Stimulated activated naive CD8-positive, alpha-beta T cell treated with anti-CD3 and anti-CD28 coated beads, Interleukin-15, Interleukin-2, amounts not matched to agents 100 ng/mL and 50 ng/mL, for 24 hours (primary cell): ENCODE measurements at regions not wholly inside any gene's neighbourhood (a gene's known extent, or its start where the extent isn't known, plus 50 kb on each side); places are given as distances from the start of the nearest gene placed in this dataset.

Experiments used
- H3K27ac Mint-ChIP-seq: one replicate; pipeline ENCODE4 v1.8.0; 2021; ENCODE audit warnings: mild to moderate bottlenecking, mixed read lengths
- H3K27me3 Mint-ChIP-seq: one replicate; pipeline ENCODE4 v1.8.0; 2021; ENCODE audit warnings: mixed read lengths
- H3K36me3 Mint-ChIP-seq: one replicate; pipeline ENCODE4 v1.8.0; 2021; ENCODE audit warnings: low read depth, mixed read lengths
- H3K4me1 Mint-ChIP-seq: one replicate; pipeline ENCODE4 v1.8.0; 2021; ENCODE audit warnings: low read depth, mixed read lengths
- H3K4me3 Mint-ChIP-seq: one replicate; pipeline ENCODE4 v1.8.0; 2021; ENCODE audit warnings: mild to moderate bottlenecking, mixed read lengths
- H3K9me3 Mint-ChIP-seq: one replicate; pipeline ENCODE4 v1.8.0; 2021; ENCODE audit warnings: mixed read lengths

GRCh38 chr13:104416973-104417372, 1350.8 kb upstream of the SLC10A2 start:
- no peaks in the 10 kb centered on the region for H3K9me3 Mint-ChIP-seq
- H3K27me3 Mint-ChIP-seq = no peaks in the 10 kb centered on the region
- H3K4me1 Mint-ChIP-seq = no peaks in the 10 kb centered on the region
- no peaks in the 10 kb centered on the region for H3K36me3 Mint-ChIP-seq
- H3K27ac Mint-ChIP-seq = no peak overlapping the region
- no peak overlapping the region for H3K4me3 Mint-ChIP-seq

GRCh38 chr13:104414771-104415170, 1348.6 kb upstream of the SLC10A2 start:
- Mint-ChIP-seq H3K27me3 (no peaks in the 10 kb centered on the region), H3K4me3 (no peak overlapping the region), H3K36me3 (no peaks in the 10 kb centered on the region), H3K27ac (no peak overlapping the region), H3K9me3 (no peaks in the 10 kb centered on the region), H3K4me1 (no peaks in the 10 kb centered on the region)

DNA sequence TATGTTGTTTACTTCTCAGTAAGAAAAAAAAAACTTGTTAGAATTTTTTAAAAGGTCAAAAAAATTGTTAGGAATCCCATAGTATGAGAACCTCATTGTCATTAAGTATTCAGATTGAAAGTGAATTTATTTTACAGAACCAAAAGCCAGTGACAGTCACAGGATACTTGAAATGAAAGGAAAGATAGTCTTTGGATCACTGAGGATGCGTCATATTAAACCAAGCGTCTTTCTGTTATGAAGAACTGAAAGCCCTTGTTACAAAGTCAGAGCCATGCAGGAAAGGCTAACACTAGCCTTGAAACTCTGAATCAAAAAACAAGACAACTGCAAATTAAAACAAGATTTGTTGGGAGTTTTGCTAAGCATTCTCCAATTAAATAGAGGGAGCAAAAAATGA, 1348.0 kb upstream of the SLC10A2 start:
- Mint-ChIP-seq H3K4me1 (no peaks in the 10 kb centered on the region), H3K4me3 (no peak overlapping the region), H3K36me3 (no peaks in the 10 kb centered on the region), H3K27ac (no peak overlapping the region), H3K9me3 (no peaks in the 10 kb centered on the region), H3K27me3 (no peaks in the 10 kb centered on the region)

DNA sequence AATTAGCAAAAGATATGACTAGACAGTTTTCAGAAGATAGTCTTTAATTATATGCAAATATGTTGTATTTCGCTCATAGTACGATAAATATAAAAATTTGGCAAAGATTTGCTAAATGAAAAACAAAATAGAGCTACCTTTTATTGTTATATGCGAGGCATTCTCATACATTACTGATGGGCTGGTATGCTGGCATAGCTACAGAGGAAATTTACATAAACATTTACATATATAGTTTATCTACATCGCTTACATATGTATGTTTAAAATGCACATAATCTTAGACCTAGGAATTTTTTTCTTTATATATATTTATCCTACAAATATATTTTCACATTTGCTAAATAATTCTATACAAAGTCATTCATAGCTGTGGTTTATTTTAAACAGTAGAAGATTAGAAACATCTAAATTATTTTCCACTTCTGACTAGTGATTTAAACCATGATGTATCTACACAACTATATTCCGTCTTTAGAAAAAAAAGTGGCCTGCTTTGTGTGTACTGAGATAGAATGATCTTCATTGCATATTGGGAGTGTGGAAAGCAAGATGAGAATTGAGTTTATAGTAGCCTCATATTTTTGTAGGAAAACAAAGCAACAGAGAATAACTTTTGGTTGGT, 1345.0 kb upstream of the SLC10A2 start:
- no peak overlapping the region for H3K4me3 Mint-ChIP-seq
- H3K36me3 Mint-ChIP-seq = no peaks in the 10 kb centered on the region
- no peak overlapping the region for H3K27ac Mint-ChIP-seq
- H3K27me3 Mint-ChIP-seq = no peaks in the 10 kb centered on the region
- H3K9me3 Mint-ChIP-seq = no peaks in the 10 kb centered on the region
- H3K4me1 Mint-ChIP-seq = no peaks in the 10 kb centered on the region

DNA sequence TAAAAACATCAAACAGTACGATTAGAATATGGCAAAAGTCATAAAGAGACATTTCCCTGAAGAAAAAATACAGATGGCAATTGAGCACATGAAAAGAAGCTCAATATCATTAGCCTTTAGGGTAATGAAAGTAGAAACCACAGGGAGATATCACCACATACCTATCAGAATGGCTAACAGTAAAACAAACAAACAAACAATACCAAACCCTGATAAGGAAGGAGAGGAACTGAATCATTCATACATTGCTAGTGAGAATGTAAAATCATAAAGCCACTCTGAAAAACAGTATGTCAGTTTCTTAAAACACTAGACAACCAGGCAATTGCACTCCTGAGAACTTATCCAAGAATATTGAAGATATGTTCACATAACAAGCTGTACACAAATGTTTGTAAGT, 1342.5 kb upstream of the SLC10A2 start:
- Mint-ChIP-seq H3K4me1 (no peaks in the 10 kb centered on the region), H3K27me3 (no peaks in the 10 kb centered on the region), H3K27ac (no peak overlapping the region), H3K4me3 (no peak overlapping the region), H3K36me3 (no peaks in the 10 kb centered on the region), H3K9me3 (no peaks in the 10 kb centered on the region)

GRCh38 chr13:104404325-104404724, 1338.1 kb upstream of the SLC10A2 start:
- H3K36me3 Mint-ChIP-seq = no peaks in the 10 kb centered on the region
- no peak overlapping the region for H3K27ac Mint-ChIP-seq
- no peak overlapping the region for H3K4me3 Mint-ChIP-seq
- H3K4me1 Mint-ChIP-seq = no peaks in the 10 kb centered on the region
- peaks cover 4% of the 10 kb centered on the region for H3K9me3 Mint-ChIP-seq
- H3K27me3 Mint-ChIP-seq = no peaks in the 10 kb centered on the region

DNA sequence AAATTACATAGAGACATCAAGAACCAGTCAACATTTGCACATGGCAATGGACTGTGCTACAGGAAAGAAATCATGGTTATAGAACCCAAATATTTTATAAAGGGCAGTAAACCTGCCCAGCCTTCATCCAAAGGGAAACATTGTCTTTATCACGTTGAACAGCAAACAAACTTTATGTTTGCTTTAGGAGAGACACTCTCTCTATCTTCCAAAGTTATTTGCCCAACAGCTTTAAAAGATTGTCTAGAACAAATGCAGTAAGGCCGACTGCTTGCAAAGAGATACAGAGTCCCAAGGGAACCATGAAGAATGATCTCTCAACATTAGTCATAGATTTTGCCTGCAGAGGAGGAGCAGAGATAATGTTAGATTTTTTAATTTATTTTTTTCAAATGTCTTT, 1323.5 kb upstream of the SLC10A2 start:
- no peak overlapping the region for H3K4me3 Mint-ChIP-seq
- H3K27ac Mint-ChIP-seq = no peak overlapping the region
- no peaks in the 10 kb centered on the region for H3K36me3 Mint-ChIP-seq
- no peaks in the 10 kb centered on the region for H3K27me3 Mint-ChIP-seq
- H3K9me3 Mint-ChIP-seq = peaks cover 15% of the 10 kb centered on the region
- H3K4me1 Mint-ChIP-seq = no peaks in the 10 kb centered on the region

DNA sequence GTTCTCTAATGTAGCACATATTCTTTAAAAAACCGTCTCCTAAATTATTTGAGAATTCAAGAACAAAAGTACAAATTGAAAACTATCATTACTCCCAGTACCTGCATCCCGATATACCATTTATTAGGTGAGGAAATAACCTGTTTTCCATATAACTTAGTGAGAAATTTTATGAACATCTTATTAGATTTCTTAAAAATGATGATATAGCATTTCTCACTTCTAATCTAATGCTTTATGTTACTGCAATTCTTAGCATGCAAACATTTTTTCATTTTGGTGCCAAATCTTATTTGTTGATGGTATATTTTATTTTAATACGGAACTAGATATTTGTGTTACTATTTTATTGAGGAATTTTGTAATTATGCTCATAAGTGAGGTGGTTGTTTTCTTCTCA, 1321.3 kb upstream of the SLC10A2 start:
- Mint-ChIP-seq H3K27ac (no peak overlapping the region), H3K27me3 (no peaks in the 10 kb centered on the region), H3K9me3 (peaks cover 15% of the 10 kb centered on the region), H3K36me3 (no peaks in the 10 kb centered on the region), H3K4me1 (no peaks in the 10 kb centered on the region), H3K4me3 (no peak overlapping the region)

DNA sequence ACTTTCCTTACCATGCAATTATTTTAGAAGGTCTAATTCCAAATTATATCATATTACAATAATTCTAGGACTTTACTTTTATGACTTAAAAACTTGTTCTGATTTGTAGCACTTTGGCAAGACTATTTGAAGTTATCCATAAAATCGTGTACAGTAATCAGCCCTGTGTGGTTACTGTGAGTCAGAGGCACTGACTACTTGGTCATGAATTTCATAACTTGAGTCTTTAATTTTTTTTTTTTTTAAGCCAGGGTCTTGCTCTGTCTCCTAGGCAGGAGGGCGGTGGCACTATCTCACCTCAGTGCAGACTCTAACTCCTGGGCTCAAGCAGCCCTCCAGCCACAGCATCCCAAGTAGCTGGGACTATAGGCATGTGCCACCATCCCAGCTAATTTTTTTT, 1319.2 kb upstream of the SLC10A2 start:
- no peaks in the 10 kb centered on the region for H3K4me1 Mint-ChIP-seq
- no peak overlapping the region for H3K27ac Mint-ChIP-seq
- H3K4me3 Mint-ChIP-seq = no peak overlapping the region
- H3K27me3 Mint-ChIP-seq = no peaks in the 10 kb centered on the region
- H3K9me3 Mint-ChIP-seq = peaks cover 12% of the 10 kb centered on the region
- H3K36me3 Mint-ChIP-seq = no peaks in the 10 kb centered on the region

DNA sequence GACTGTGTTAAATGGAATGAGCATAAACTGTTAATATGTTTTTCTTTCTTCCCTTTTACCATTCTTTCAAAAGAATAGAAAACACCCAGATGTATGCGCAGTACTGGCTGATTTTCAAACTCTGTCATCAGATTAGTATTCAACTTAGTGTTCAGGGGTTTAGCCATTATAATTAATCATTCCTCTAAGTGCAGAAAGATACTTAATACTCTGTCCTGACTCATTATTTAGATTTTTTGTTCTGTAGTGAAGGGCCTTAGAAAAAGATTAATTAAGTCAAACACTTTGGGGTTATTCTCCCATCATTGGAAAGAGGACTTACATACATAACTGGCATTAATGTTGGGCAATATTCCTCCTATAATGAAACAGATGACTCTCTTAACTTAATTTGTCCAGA, 1316.7 kb upstream of the SLC10A2 start:
- H3K36me3 Mint-ChIP-seq = no peaks in the 10 kb centered on the region
- H3K27me3 Mint-ChIP-seq = no peaks in the 10 kb centered on the region
- peaks cover 7% of the 10 kb centered on the region for H3K9me3 Mint-ChIP-seq
- H3K27ac Mint-ChIP-seq = no peak overlapping the region
- H3K4me3 Mint-ChIP-seq = no peak overlapping the region
- no peaks in the 10 kb centered on the region for H3K4me1 Mint-ChIP-seq

- Mint-ChIP-seq H3K27me3 (no peaks in the 10 kb centered on the region), H3K27ac (no peak overlapping the region), H3K36me3 (no peaks in the 10 kb centered on the region), H3K9me3 (no peaks in the 10 kb centered on the region), H3K4me1 (no peaks in the 10 kb centered on the region), H3K4me3 (no peak overlapping the region)
Measured at GRCh38 chr13:104376588-104376987, 1310.4 kb upstream of the SLC10A2 start.

DNA sequence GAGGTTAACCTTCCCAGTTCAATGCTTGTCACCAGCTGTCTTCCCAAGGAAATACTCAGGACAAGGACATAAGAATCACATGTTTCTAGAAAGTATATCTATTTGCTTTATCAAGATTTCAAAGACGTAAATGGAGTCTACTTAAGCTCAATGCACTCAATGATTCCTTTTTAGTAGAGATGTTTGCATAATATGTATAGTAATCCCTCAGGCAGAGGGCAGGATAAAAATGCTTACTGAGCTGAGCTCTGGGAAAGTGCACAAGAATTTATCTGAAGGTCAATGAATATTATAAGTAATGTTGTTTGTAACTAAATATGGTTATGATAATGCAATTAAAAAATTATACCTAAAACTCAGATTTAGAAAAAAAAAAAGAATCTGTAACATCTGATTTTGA, 1309.4 kb upstream of the SLC10A2 start:
- Mint-ChIP-seq H3K9me3 (no peaks in the 10 kb centered on the region), H3K4me1 (no peaks in the 10 kb centered on the region), H3K36me3 (no peaks in the 10 kb centered on the region), H3K27ac (no peak overlapping the region), H3K4me3 (no peak overlapping the region), H3K27me3 (no peaks in the 10 kb centered on the region)

DNA sequence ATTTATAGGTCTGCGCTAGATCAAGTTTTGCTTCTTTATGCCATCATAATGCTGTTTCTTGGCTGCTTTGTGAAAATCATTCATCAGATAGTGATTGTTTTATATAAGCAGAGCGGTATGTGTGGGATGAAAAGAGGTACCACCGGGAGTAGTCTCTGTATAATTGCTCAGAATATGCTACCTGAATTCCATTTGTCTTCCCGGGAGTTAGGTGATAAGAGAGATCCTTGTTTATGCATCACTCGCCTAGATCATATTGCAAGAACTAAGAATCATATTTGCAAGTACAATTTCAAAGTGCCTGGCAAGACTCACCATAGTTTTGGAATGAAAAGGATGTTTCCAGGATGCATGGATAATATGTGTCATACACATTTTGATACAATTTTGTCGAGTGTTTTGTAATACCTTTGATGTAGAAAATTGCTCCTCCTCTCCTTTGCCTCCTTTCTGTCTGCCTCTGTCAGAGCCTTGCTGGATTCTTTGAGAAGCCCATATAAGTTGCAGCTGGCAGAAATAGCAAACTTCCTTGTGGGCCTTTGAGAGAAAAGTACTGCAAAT, 1306.0 kb upstream of the SLC10A2 start:
- Mint-ChIP-seq H3K9me3 (no peaks in the 10 kb centered on the region), H3K4me1 (no peaks in the 10 kb centered on the region), H3K4me3 (no peak overlapping the region)

DNA sequence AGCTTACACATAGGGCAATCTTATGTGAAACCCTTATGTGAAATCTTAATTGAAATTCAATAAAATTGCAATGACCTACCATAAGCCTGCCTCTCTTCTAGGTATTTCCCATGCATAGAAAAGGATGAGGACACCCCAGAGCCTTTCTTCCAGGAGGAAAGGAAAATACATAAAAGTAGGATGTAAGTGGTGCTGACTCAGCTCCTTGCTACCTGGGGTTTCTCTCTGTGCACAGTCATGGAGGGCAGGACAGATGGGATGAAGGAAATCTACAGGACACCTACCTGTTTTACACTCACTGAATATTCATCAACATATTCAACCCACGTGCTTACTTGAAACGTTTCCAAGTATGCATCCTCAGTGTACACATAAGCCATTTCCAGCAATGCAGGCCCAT, 1299.2 kb upstream of the SLC10A2 start:
- Mint-ChIP-seq H3K27me3 (no peaks in the 10 kb centered on the region), H3K27ac (no peak overlapping the region), H3K36me3 (no peaks in the 10 kb centered on the region), H3K9me3 (peaks cover 6% of the 10 kb centered on the region), H3K4me3 (no peak overlapping the region), H3K4me1 (no peaks in the 10 kb centered on the region)

More for the DNA sequence above, 1306.0 kb upstream of the SLC10A2 start:
- Mint-ChIP-seq H3K27me3 (no peaks in the 10 kb centered on the region), H3K27ac (no peak overlapping the region), H3K36me3 (no peaks in the 10 kb centered on the region)

DNA sequence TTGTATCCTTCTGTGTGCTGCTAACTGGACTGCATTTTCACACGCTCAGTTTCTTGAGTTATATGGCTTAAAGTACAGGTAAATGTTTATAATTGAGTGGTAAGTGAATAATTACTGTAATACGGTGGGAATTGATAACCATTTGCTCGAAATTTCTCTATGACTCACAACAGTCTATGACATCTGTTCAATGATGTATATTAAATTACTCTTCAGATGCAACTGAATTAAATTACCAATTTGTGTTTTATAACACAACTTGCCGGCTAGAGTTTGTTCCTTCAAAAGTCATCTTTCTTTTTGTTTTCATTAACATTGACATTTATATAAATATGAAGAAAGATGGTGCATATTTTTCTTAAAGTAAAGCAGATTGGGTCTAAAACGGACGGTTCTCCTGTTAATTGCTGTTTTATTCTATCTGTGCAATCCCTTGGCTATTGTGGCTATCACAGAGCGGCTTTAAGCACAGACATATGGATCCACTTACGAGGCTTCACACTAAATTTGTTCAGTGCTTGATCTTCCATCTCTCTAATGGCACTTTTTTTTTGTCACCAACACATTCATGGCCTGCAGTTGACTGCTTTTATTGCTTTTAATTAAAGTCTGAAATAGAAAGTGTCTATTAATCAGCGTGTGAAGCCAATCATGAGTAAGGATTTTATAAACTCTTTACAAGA, 1291.6 kb upstream of the SLC10A2 start:
- Mint-ChIP-seq H3K9me3 (peaks cover 2% of the 10 kb centered on the region), H3K27ac (no peak overlapping the region), H3K4me3 (no peak overlapping the region), H3K27me3 (no peaks in the 10 kb centered on the region), H3K36me3 (no peaks in the 10 kb centered on the region), H3K4me1 (no peaks in the 10 kb centered on the region)

GRCh38 chr13:104357174-104357573, 1291.0 kb upstream of the SLC10A2 start:
- H3K27ac Mint-ChIP-seq = no peak overlapping the region
- H3K36me3 Mint-ChIP-seq = no peaks in the 10 kb centered on the region

More at GRCh38 chr13:104357174-104357573, 1291.0 kb upstream of the SLC10A2 start:
- no peaks in the 10 kb centered on the region for H3K27me3 Mint-ChIP-seq
- H3K4me3 Mint-ChIP-seq = no peak overlapping the region
- peaks cover 2% of the 10 kb centered on the region for H3K9me3 Mint-ChIP-seq
- no peaks in the 10 kb centered on the region for H3K4me1 Mint-ChIP-seq
